Liver (tissue), 3 donors: ENCODE measurements at regions not wholly inside any gene's neighbourhood (a gene's known extent, or its start where the extent isn't known, plus 50 kb on each side); places are given as distances from the start of the nearest gene placed in this dataset.

Experiments used
- ATF3 ChIP-seq: IDR thresholded peaks from 2 replicates; pipeline ENCODE4 v1.6.1; 2016; ENCODE audit warnings: antibody characterized with exemption
- CTCF ChIP-seq: fragments of 150-350 bp; IDR thresholded peaks from 2 replicates; pipeline ENCODE4 v1.5.1; 2017; ENCODE audit warnings: improper control_type of control experiment, low read depth, low read length; ENCODE audit not compliant: missing input control
- FOXA1 ChIP-seq: IDR thresholded peaks from 2 replicates; pipeline ENCODE4 v1.6.1; 2016; ENCODE audit warnings: antibody characterized with exemption
- GABPA ChIP-seq, 2 donors: IDR thresholded peaks in 1 of 2; conservative IDR thresholded peaks in 1 of 2; 2 replicates each; pipeline ENCODE4 v1.6.1; 2016; ENCODE audit warnings: antibody characterized with exemption in 2 of 2, mild to moderate bottlenecking in 1 of 2, moderate library complexity in 1 of 2
- MAX ChIP-seq: IDR thresholded peaks from 2 replicates; pipeline ENCODE4 v1.6.1; 2016; ENCODE audit warnings: antibody characterized with exemption
- RAD21 ChIP-seq, 2 donors: IDR thresholded peaks; 2 replicates each; pipeline ENCODE4 v1.6.1; 2016; ENCODE audit warnings: antibody characterized with exemption in 2 of 2, mild to moderate bottlenecking in 2 of 2
- REST ChIP-seq: IDR thresholded peaks from 2 replicates; pipeline ENCODE4 v1.6.1; 2016; ENCODE audit warnings: antibody characterized with exemption, mild to moderate bottlenecking
- TAF1 ChIP-seq: conservative IDR thresholded peaks from 2 replicates; pipeline ENCODE4 v1.6.1; 2016; ENCODE audit warnings: antibody characterized with exemption, mild to moderate bottlenecking
- YY1 ChIP-seq: IDR thresholded peaks from 2 replicates; pipeline ENCODE4 v1.6.1; 2016; ENCODE audit warnings: antibody characterized with exemption, mild to moderate bottlenecking
- ZBTB33 ChIP-seq: IDR thresholded peaks from 2 replicates; pipeline ENCODE4 v1.6.1; 2016; ENCODE audit warnings: antibody characterized with exemption
- donor health status: healthy.
- donor health status: healthy.

- TF ChIP-seq TAF1 (no peak), GABPA (IDR thresholded peaks at IDR 0.05 in 1 of 2, conservative IDR thresholded peaks at IDR 0.05 in 1 of 2) (no peak), FOXA1 (no peak), CTCF (no peak), YY1 (no peak), ATF3 (no peak), REST (no peak), MAX (no peak), RAD21 (IDR thresholded peaks at IDR 0.05) (no peak), ZBTB33 (no peak)
These were observed 200.0 kb downstream of the TTLL7 start for GRCh38 chr1:83798965-83799364.
